CD4-positive, alpha-beta T cell (primary cell): ENCODE measurements at regions not wholly inside any gene's neighbourhood (a gene's known extent, or its start where the extent isn't known, plus 50 kb on each side); places are given as distances from the start of the nearest gene placed in this dataset.
"Not testable (repeated sequence)": the region's sequence is repeated elsewhere in the genome, so short reads cannot be mapped to it uniquely, and the experiment has no call there.

ENCODE experiments used
- ATAC-seq: fragments of 200-7000 bp; cut with Tn5 transposase; one replicate; pipeline ENCODE4 v1.10.0; 2022; ENCODE audit warnings: mild to moderate bottlenecking; ENCODE audit not compliant: poor library complexity
- CTCF ChIA-PET: fragments of 350-600 bp; sonication (Branson Sonifier 250); formaldehyde crosslinking; loops from one replicate; lab custom pipeline; 2021; ENCODE audit warnings: antibody characterized with exemption, inconsistent platforms; lab: Charles Lee
- POLR2A ChIA-PET: fragments of 350-600 bp; sonication (Branson Sonifier 250); formaldehyde crosslinking; loops from one replicate; lab custom pipeline; 2021; ENCODE audit warnings: antibody characterized with exemption, inconsistent platforms; lab: Charles Lee
- DNase-seq, 14 experiments: peaks; one replicate each; pipeline ENCODE4 v3.0.0-alpha.2; 2013 to 2020; ENCODE audit warnings: mixed read lengths in 2 of 14
- H3K27ac ChIP-seq, 2 donors: one replicate each; pipeline versions ENCODE4 v1.5.1 to v1.7.0; 2013; ENCODE audit warnings: low read length in 2 of 2, low read depth in 1 of 2, mild to moderate bottlenecking in 1 of 2
- H3K27me3 ChIP-seq, 2 experiments: 1 replicate in 1 of 2; 2 replicates in 1 of 2; pipeline versions ENCODE4 v1.6.1 to v1.7.0; 2013; ENCODE audit warnings: low read length in 2 of 2, control low read depth in 1 of 2, mild to moderate bottlenecking in 1 of 2, moderate library complexity in 1 of 2; ENCODE audit not compliant: insufficient read depth in 2 of 2, control insufficient read depth in 1 of 2
- H3K36me3 ChIP-seq: one replicate; pipeline ENCODE4 v1.6.1; 2013; ENCODE audit warnings: low read length, control low read depth; ENCODE audit not compliant: insufficient read depth
- H3K4me1 ChIP-seq: one replicate; pipeline ENCODE4 v1.6.1; 2013; ENCODE audit warnings: low read length, control low read depth; ENCODE audit not compliant: insufficient read depth
- H3K4me3 ChIP-seq: one replicate; pipeline ENCODE4 v1.5.1; 2013; ENCODE audit warnings: mild to moderate bottlenecking, low read length, moderate library complexity
- H3K9me3 ChIP-seq, 2 experiments: 1 replicate in 1 of 2; 2 replicates in 1 of 2; pipeline versions ENCODE4 v1.6.1 to v1.7.0; 2013; ENCODE audit warnings: low read length in 2 of 2, mild to moderate bottlenecking in 2 of 2, control low read depth in 1 of 2, moderate library complexity in 1 of 2; ENCODE audit not compliant: control insufficient read depth in 1 of 2, insufficient read depth in 1 of 2
- H3K27ac Mint-ChIP-seq: one replicate; pipeline ENCODE4 v1.8.0; 2020; ENCODE audit warnings: mixed read lengths
- H3K27me3 Mint-ChIP-seq: one replicate; pipeline ENCODE4 v1.8.0; 2021; ENCODE audit warnings: mixed read lengths
- H3K36me3 Mint-ChIP-seq: one replicate; pipeline ENCODE4 v1.8.0; 2021; ENCODE audit warnings: low read depth, mixed read lengths
- H3K4me1 Mint-ChIP-seq: one replicate; pipeline ENCODE4 v1.8.0; 2021; ENCODE audit warnings: low read depth, mixed read lengths
- H3K4me3 Mint-ChIP-seq: one replicate; pipeline ENCODE4 v1.8.0; 2020; ENCODE audit warnings: mild to moderate bottlenecking, mixed read lengths
- H3K9me3 Mint-ChIP-seq: one replicate; pipeline ENCODE4 v1.8.0; 2020; ENCODE audit warnings: mixed read lengths
- intact Hi-C, 2 experiments: fragments of 100-400 bp; cut with DNase I in 1 of 2; cut with micrococcal nuclease in 1 of 2; formaldehyde crosslinking; loops; one replicate each; pipeline versions ENCODE4 v1.15.1 to v1.9.0; 2023 to 2025; cut with DNase I, micrococcal nuclease
- TF ChIP-seq, protein P1 (sequence below): fragments of 200-600 bp; IDR thresholded peaks from one replicate; pipeline ENCODE4 v1.8.0; 2022; ENCODE audit warnings: antibody characterized with exemption, mild to moderate bottlenecking

DNA sequence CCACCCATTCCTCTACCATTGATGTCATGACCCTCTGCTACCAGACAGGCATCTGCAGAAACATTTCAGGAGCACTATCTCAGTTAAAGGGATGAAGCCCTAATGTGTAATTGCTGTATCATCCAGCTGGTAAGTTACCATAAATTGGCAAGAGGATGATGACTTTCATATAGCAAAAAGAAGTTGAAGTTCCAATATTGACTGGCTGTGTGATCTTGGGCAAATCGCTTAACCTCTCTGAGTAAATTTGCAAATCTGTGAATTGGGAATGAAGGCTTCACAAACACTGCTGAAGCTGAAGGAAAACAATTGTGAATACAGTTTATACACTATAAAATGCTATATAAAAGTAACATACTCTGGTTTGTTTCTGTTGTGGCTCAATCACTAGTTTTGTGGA, 89.5 kb upstream of the PHACTR1 start:
- DNase-seq (no peak), ATAC-seq (no peak)
- H3K27me3 Mint-ChIP-seq, result peaks cover 6% of the 10 kb centered on the region
- H3K4me3 Mint-ChIP-seq, result no peak overlapping the region
- H3K27me3 ChIP-seq, result no peaks in the 10 kb centered on the region
- H3K9me3 Mint-ChIP-seq, result no peaks in the 10 kb centered on the region
- H3K36me3 Mint-ChIP-seq, result no peaks in the 10 kb centered on the region
- TF ChIP-seq, protein P1, sequence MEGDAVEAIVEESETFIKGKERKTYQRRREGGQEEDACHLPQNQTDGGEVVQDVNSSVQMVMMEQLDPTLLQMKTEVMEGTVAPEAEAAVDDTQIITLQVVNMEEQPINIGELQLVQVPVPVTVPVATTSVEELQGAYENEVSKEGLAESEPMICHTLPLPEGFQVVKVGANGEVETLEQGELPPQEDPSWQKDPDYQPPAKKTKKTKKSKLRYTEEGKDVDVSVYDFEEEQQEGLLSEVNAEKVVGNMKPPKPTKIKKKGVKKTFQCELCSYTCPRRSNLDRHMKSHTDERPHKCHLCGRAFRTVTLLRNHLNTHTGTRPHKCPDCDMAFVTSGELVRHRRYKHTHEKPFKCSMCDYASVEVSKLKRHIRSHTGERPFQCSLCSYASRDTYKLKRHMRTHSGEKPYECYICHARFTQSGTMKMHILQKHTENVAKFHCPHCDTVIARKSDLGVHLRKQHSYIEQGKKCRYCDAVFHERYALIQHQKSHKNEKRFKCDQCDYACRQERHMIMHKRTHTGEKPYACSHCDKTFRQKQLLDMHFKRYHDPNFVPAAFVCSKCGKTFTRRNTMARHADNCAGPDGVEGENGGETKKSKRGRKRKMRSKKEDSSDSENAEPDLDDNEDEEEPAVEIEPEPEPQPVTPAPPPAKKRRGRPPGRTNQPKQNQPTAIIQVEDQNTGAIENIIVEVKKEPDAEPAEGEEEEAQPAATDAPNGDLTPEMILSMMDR, result no peak
- no peak overlapping the region for H3K27ac ChIP-seq
- CTCF ChIA-PET, result no interaction called here
- H3K9me3 ChIP-seq, result no peaks in the 10 kb centered on the region
- H3K4me1 ChIP-seq, result no peaks in the 10 kb centered on the region
- intact Hi-C loops, result no loop called here
- POLR2A ChIA-PET, result no interaction called here
- no peak overlapping the region for H3K27ac Mint-ChIP-seq
- no peak overlapping the region for H3K4me3 ChIP-seq
- H3K36me3 ChIP-seq, result no peaks in the 10 kb centered on the region
- H3K4me1 Mint-ChIP-seq, result no peaks in the 10 kb centered on the region

DNA sequence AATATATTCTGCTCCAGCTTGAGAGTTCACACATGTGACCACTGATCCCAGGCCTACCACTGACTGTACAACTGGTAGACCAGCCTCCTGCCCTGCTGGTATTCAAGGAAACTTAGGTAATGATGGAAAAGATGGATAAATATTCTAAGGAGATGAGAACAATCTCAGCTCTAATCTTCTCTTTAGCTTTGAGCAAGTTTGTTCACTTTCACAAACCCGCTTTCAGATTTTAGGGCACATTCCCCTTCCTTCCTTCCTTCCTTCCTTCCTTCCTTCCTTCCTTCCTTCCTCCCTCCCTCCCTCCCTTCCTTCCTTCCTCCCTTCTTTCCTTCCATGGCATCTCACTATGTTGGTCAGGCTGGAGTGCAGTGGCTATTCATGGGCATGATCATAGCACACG, 88.2 kb upstream of the PHACTR1 start:
- no peaks in the 10 kb centered on the region for H3K4me1 Mint-ChIP-seq
- H3K36me3 Mint-ChIP-seq, result no peaks in the 10 kb centered on the region
- Histone ChIP-seq H3K4me1 (no peaks in the 10 kb centered on the region), H3K27me3 (no peaks in the 10 kb centered on the region), H3K4me3 (no peak overlapping the region), H3K27ac (no peak overlapping the region), H3K9me3 (no peaks in the 10 kb centered on the region), H3K36me3 (no peaks in the 10 kb centered on the region)
- intact Hi-C loops, result no loop called here
- DNase-seq (no peak), ATAC-seq (no peak)
- H3K27ac Mint-ChIP-seq, result no peak overlapping the region
- H3K9me3 Mint-ChIP-seq, result no peaks in the 10 kb centered on the region
- TF ChIP-seq, protein P1, result no peak
- H3K4me3 Mint-ChIP-seq, result no peak overlapping the region
- peaks cover 12% of the 10 kb centered on the region for H3K27me3 Mint-ChIP-seq
- ChIA-PET POLR2A (no interaction called here), CTCF (no interaction called here)

DNA sequence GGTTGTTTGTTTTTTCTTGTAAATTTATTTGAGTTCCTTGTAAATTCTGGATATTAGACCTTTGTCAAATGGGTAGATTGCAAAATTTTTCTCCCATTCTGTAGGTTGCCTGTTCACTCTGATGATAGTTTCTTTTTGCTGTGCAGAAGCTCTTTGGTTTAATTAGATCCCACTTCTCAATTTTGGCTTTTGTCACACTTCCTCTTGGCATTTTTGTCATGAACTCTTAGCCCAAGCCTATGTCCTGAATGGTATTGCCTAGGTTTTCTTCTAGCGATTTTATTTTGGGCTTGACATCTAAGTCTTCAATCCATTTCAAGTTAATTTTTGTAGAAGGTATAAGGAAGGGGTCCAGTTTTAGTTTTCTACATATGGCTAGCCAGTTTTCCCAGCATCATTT, 82.8 kb upstream of the PHACTR1 start:
- H3K27ac ChIP-seq, H3K27me3 ChIP-seq, POLR2A ChIA-PET, H3K4me3 ChIP-seq, ATAC-seq, CTCF ChIA-PET, H3K9me3 Mint-ChIP-seq, H3K36me3 ChIP-seq, H3K36me3 Mint-ChIP-seq, DNase-seq, H3K9me3 ChIP-seq, H3K27ac Mint-ChIP-seq, H3K4me1 Mint-ChIP-seq, H3K4me3 Mint-ChIP-seq, H3K4me1 ChIP-seq: not testable (repeated sequence)
- peaks cover 51% of the 10 kb centered on the region for H3K27me3 Mint-ChIP-seq
- intact Hi-C loops, result loop anchor here in 1 of 2 experiments (10.0 kb wide), 1 partner anchor 261 kb away; no protein-coding TSS in a partner anchor

DNA sequence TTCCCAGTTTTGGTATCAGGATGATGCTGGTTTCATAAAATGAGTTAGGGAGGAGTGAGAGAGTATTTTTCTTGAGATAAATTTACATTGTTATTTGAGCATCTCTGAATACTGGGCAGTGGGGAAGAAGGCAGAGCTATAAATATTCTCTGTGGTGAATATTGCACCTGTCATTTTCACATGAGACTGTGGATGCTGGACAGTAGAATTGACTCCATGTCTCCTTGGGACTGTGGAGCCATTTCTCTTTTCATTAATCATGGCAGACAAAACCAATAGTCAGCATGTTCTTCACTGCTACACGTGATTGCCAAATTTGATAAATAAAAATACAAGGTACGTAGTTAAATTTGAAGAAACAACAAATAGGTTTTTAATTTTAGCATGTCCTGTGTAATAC, 81.2 kb upstream of the PHACTR1 start:
- TF ChIP-seq, protein P1, result no peak
- no peaks in the 10 kb centered on the region for H3K36me3 Mint-ChIP-seq
- H3K4me1 Mint-ChIP-seq, result no peaks in the 10 kb centered on the region
- POLR2A ChIA-PET, result no interaction called here
- DNase-seq, result no peak
- H3K9me3 Mint-ChIP-seq, result peaks cover 2% of the 10 kb centered on the region
- CTCF ChIA-PET, result no interaction called here
- H3K27ac Mint-ChIP-seq, result no peak overlapping the region
- Histone ChIP-seq H3K4me3 (no peak overlapping the region), H3K27me3 (peaks cover 0 to 4% of the 10 kb centered on the region in 2 experiments), H3K4me1 (no peaks in the 10 kb centered on the region), H3K27ac (no peak overlapping the region), H3K36me3 (no peaks in the 10 kb centered on the region), H3K9me3 (no peaks in the 10 kb centered on the region)
- H3K27me3 Mint-ChIP-seq, result peaks cover 51% of the 10 kb centered on the region
- no peak for ATAC-seq
- intact Hi-C loops, result loop anchor here in 1 of 2 experiments (10.0 kb wide), 1 partner anchor 259 kb away; no protein-coding TSS in a partner anchor
- H3K4me3 Mint-ChIP-seq, result no peak overlapping the region
